ENCODE measurements at regions not wholly inside any gene's neighbourhood (a gene's known extent, or its start where the extent isn't known, plus 50 kb on each side); places are given as distances from the start of the nearest gene placed in this dataset.

- TF ChIP-seq SNAI2 (CRISPR knock-in tag; IDR thresholded peaks at IDR 0.05) (no peak), GLIS3 (CRISPR knock-in tag; IDR thresholded peaks at IDR 0.05) (no peak), ZFP30 (CRISPR knock-in tag; IDR thresholded peaks at IDR 0.05) (no peak)
Observed at GRCh38 chr2:147568109-147568508, 276.7 kb upstream of the ACVR2A start.
